ENCODE measurements at regions not wholly inside any gene's neighbourhood (a gene's known extent, or its start where the extent isn't known, plus 50 kb on each side); places are given as distances from the start of the nearest gene placed in this dataset.

DNA sequence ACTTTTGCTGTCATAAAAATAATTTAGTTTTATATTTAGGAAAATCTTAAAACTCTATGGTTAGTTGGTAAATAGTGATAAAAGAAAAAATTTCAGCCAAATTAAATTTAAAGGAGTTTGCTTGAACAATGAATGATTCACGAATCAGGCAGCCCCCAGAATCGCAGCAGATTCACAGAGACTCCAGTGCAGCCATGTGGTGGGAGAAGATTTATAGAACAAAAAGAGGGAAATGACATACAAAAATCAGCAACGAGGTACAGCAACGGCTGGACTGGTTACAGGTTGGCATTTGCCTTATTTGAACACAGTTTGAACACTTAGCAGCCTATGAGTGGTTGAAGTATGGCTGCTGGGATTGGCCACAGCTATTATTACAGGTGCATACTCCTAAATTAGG is 96.4 kb upstream of the MYCBP2 start:
- no peak for DNase-seq (ENCODE audit: low read depth)

GRCh38 chr13:77422724-77423123 is 95.8 kb upstream of the MYCBP2 start:
- no peak for DNase-seq (ENCODE audit: low read depth)

DNA sequence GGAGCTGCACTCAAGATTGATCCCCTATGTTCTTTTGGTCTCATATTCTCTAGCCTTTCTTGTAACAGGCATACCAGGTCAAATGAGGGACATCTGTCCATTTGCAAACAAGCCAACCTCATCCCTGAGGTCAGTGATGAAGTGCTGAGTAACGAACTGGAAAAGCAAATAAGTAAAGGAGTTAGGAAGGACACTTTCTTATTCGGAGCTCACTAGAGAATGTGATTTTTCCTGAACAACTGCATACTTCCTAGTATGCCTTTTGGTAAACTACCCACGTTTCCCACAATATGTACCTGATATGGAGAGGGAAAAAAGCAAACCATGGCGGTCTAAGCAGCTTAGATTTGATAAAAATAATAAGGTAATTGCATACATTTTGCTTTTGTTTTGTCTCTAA is 91.0 kb upstream of the MYCBP2 start:
- DNase-seq (ENCODE audit: low read depth), result no peak

DNA sequence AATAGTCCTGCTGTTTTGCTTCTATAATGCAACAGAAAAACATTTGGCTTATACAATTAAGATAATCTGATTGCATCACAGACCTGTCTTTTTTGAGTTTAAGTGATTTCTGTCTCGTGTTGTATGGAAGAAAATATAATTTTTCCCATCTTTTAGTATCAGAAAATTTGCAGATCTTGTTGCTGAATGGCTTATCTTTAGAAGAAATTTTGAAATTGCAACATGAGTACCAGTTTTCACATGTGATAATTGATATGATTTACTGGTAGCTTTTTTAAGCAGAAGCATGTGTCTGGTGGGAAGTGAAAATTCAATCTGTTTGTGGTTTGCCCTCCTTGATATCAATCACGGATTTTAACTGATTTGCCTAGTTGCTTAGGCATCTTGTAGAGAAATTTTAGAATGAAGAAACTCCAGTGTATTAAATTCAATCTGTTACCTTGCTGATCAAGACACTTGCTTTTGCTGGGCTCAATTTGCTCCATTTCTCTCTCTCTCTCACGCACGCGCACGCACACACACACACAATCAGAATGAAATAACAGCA is 89.8 kb upstream of the MYCBP2 start:
- DNase-seq (ENCODE audit: low read depth), result no peak

GRCh38 chr13:77415253-77416071 is 88.6 kb upstream of the MYCBP2 start:
- no peak for DNase-seq (ENCODE audit: low read depth)

DNA sequence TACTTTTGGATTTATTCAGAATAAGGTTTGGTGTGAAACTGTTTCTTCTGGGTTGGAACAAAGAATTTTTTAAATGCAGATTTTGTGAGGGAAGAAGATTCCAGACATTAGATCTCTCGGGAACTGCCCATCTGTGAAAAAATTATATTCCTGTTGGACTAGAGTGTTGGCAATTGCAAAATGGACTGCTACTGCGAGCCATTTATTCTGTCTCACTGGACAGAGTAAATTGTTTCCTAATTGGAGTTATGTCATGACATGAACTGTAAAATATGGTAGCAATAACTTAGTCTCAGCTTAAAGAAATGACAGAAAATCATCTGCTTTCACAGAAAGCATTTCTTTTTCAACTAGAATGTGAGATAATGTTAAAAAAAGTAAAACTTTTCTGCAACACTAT is 86.0 kb upstream of the MYCBP2 start:
- no peak for DNase-seq (ENCODE audit: low read depth)

- DNase-seq (ENCODE audit: low read depth), result no peak
These were observed 85.3 kb upstream of the MYCBP2 start for GRCh38 chr13:77412116-77412635.

DNA sequence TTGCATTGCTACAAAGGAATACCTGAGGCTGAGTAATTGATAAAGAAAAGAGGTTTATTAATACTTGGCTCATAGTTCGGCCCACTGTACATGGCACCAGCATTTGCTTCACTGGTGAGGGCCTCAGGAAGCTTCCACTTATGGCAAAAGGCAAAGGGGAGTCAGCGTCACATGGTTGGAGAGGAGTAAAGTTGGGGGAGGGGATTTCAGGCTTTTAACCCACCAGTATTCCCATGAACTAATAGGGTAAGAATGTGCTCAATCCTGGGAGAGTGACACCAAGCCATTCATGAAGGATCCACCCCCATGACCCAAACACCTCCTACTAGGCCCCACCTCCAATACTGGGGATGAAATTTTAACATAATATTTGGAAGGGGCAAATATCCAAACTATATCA is 82.5 kb upstream of the MYCBP2 start:
- no peak for DNase-seq (ENCODE audit: low read depth)

- DNase-seq (ENCODE audit: low read depth), result no peak
These were observed 79.9 kb upstream of the MYCBP2 start for GRCh38 chr13:77406644-77407440.

DNA sequence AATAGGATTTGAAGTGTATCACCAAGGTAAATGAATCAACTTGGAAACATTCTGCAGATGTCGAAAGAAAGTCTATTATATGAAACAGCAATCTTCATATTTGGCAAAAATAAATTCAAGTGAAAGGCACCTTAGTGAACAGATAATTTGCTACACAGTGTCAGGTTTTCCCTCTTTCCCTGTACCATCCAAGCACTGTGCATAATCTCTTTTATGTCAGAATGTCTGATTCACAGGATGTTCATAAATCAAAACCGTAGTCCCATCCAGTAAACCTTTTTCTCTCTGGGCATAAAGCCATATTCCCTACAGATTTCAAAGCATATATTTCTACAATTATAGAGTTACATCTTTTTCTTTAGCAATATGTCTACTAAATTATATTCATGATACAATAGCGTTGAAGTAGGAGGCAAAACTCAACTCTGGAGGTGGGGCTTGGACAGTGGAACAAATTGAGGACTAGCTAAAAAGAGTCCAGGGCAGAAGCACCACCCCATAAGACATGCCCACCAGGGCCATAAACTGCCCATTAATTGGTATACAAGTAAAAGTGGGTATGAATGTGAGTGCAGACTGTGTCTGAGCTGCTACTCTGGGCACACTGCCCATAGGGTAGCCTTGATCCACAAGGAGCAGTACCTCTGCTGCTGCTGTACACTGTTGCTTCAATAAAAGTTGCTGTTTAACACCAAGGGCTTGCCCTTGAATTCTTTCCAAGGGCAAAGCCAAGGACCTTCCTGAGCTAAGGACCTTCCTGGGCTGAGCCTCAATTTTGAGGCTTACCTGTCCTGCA is 72.1 kb upstream of the MYCBP2 start:
- no peak for DNase-seq (ENCODE audit: low read depth)

GRCh38 chr13:77397636-77398035 is 70.7 kb upstream of the MYCBP2 start:
- DNase-seq (ENCODE audit: low read depth), result no peak

DNA sequence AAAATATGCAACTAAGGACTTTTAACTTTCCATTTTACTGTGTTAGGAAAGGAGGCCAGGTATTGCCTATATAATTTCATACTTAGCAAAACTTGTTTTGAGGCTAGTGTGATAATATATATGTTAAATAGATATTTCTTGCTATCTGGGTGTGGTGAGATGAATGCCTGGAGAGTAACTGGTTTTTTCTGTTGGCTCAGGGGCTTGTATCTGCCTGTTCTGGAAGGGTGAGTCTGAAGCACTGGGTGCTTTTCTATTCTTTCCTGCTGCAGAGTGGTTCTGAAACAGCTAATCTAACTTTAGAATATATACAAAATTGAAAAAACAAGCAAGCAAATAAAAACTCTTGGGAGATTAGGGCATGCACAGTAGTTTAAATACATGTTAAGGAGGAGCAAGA is 64.6 kb upstream of the MYCBP2 start:
- DNase-seq (ENCODE audit: low read depth), result no peak

- no peak for DNase-seq (ENCODE audit: low read depth)
These were observed 63.5 kb upstream of the MYCBP2 start for GRCh38 chr13:77390391-77390790.

DNA sequence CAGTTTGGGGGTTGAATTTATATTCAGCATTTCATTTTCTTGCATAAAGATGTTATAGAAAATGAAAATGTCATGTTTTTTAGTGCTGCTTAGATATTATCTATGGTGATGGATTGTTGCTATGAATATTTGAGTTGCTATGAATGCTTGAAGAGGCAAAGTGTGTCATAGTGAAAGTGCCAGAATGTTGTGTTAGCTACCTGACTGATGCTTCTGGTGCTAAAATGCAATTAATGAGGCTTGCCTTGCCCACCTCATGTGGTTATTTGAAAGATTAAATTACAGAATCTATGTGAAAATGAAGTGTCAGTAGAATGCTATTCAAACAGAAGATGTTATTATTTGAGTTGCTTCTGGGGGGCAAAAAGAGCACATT is 62.7 kb upstream of the MYCBP2 start:
- DNase-seq (ENCODE audit: low read depth), result no peak

- no peak for DNase-seq (ENCODE audit: low read depth)
These were observed 62.2 kb upstream of the MYCBP2 start for GRCh38 chr13:77388944-77389624.

GRCh38 chr13:77387607-77388200 is 60.8 kb upstream of the MYCBP2 start:
- peak; percentile 9 for DNase-seq (ENCODE audit: low read depth)

- peak; percentile 77 for DNase-seq (ENCODE audit: low read depth)
These were observed 60.1 kb upstream of the MYCBP2 start for GRCh38 chr13:77386880-77387606.

- peak; percentile 37 for DNase-seq (ENCODE audit: low read depth)
These were observed 59.2 kb upstream of the MYCBP2 start for GRCh38 chr13:77386046-77386445.

GRCh38 chr13:77384999-77385398 is 58.1 kb upstream of the MYCBP2 start:
- peak; percentile 15 for DNase-seq (ENCODE audit: low read depth)

GRCh38 chr13:77383097-77383496 is 56.2 kb upstream of the MYCBP2 start:
- DNase-seq (ENCODE audit: low read depth), result no peak
